ENCODE measurements at regions not wholly inside any gene's neighbourhood (a gene's known extent, or its start where the extent isn't known, plus 50 kb on each side); places are given as distances from the start of the nearest gene placed in this dataset.
"Not testable (repeated sequence)": the region's sequence is repeated elsewhere in the genome, so short reads cannot be mapped to it uniquely, and the experiment has no call there.

GRCh38 chr1:47689894-47690293 is 252.1 kb downstream of the FOXD2 start:
- DNase-seq: no peak

- DNase-seq: no peak
Observed at GRCh38 chr1:47690341-47691250, 252.8 kb downstream of the FOXD2 start.

- DNase-seq: not testable (repeated sequence)
Observed at GRCh38 chr1:47691293-47691692, 253.4 kb downstream of the FOXD2 start.

GRCh38 chr1:47692196-47692595 is 254.4 kb downstream of the FOXD2 start:
- DNase-seq: no peak

GRCh38 chr1:47693115-47693514 is 255.3 kb downstream of the FOXD2 start:
- DNase-seq: no peak

GRCh38 chr1:47694011-47694890 is 256.4 kb downstream of the FOXD2 start:
- no peak for DNase-seq

- no peak for DNase-seq
Observed at GRCh38 chr1:47696404-47696736, 258.5 kb downstream of the FOXD2 start.

- DNase-seq: no peak
Observed at GRCh38 chr1:47696737-47697441, 259.0 kb downstream of the FOXD2 start.

- DNase-seq: no peak
Observed at GRCh38 chr1:47697616-47698335, 259.9 kb downstream of the FOXD2 start.

- no peak for DNase-seq
Observed at GRCh38 chr1:47699492-47700235, 261.8 kb downstream of the FOXD2 start.

- no peak for DNase-seq
Observed at GRCh38 chr1:47701283-47701682, 263.4 kb downstream of the FOXD2 start.

GRCh38 chr1:47701741-47702515 is 264.1 kb downstream of the FOXD2 start:
- no peak for DNase-seq

- no peak for DNase-seq
Observed at GRCh38 chr1:47703156-47703825, 265.4 kb downstream of the FOXD2 start.

GRCh38 chr1:47703981-47704596 is 266.2 kb downstream of the FOXD2 start:
- DNase-seq: no peak

GRCh38 chr1:47705517-47706130 is 267.8 kb downstream of the FOXD2 start:
- DNase-seq: no peak

GRCh38 chr1:47707503-47707902 is 269.7 kb downstream of the FOXD2 start:
- DNase-seq: no peak

- DNase-seq: no peak
Observed at GRCh38 chr1:47708019-47708535, 270.2 kb downstream of the FOXD2 start.

GRCh38 chr1:47708658-47709018 is 270.8 kb downstream of the FOXD2 start:
- no peak for DNase-seq

All from activated CD4-positive, alpha-beta T cell treated with anti-CD3 and anti-CD28 coated beads for 1 hour (primary cell).